ENCODE measurements at regions not wholly inside any gene's neighbourhood (a gene's known extent, or its start where the extent isn't known, plus 50 kb on each side); places are given as distances from the start of the nearest gene placed in this dataset.

GRCh38 chr7:25289518-25289917 is 61.2 kb upstream of the NPVF start:
- DNase-seq (no peak), ATAC-seq (no peak)
- Histone ChIP-seq H3K4me1 (ENCODE audit: insufficient read depth, low read length) (no peaks in the 10 kb centered on the region), H3F3A (ENCODE audit: low read length, unreplicated experiment) (no peaks in the 10 kb centered on the region), H3K27ac (ENCODE audit: low read length) (no peak overlapping the region), H3K9me3 (ENCODE audit: low read length) (no peaks in the 10 kb centered on the region), H4K20me1 (ENCODE audit: low read length) (no peaks in the 10 kb centered on the region), H3K36me3 (ENCODE audit: low read depth, low read length) (no peaks in the 10 kb centered on the region), H3K27me3 (ENCODE audit: low read length) (peaks cover 35% of the 10 kb centered on the region), H3K4me2 (ENCODE audit: low read length) (no peak overlapping the region), H3K79me2 (ENCODE audit: low read length) (no peaks in the 10 kb centered on the region), H3K9me2 (replicated peaks; ENCODE audit: low read length) (no peaks in the 10 kb centered on the region), H2AFZ (ENCODE audit: low read length) (no peak overlapping the region), H3K9ac (ENCODE audit: low read length) (no peak overlapping the region), H3K4me3 (ENCODE audit: low read length) (no peak overlapping the region)
- ChIA-PET POLR2A (ENCODE audit: unreplicated experiment) (no interaction called here), CTCF (no interaction called here)
- intact Hi-C loops (cut with micrococcal nuclease) = no loop called here
- BruUV-seq (replicated peaks) = no TSS peak
- TF ChIP-seq CTCF (conservative IDR thresholded peaks at IDR 0.05; ENCODE audit: low read depth, low read length) (no peak), EZH2phosphoT487 (IDR thresholded peaks at IDR 0.05; ENCODE audit: borderline replicate concordance, low read length) (no peak), EZH2 (IDR thresholded peaks at IDR 0.05; ENCODE audit: low read length, unreplicated experiment) (no peak)

GRCh38 chr7:25294624-25295023 is 66.3 kb upstream of the NPVF start:
- H3K27ac ChIP-seq (ENCODE audit: low read length) = no peak overlapping the region
- DNase-seq (no peak), ATAC-seq (no peak)
- no peak overlapping the region for H2AFZ ChIP-seq (ENCODE audit: low read length)
- H3K9ac ChIP-seq (ENCODE audit: low read length) = no peak overlapping the region
- peaks cover 64% of the 10 kb centered on the region for H3K27me3 ChIP-seq (ENCODE audit: low read length)
- no peaks in the 10 kb centered on the region for H3K4me1 ChIP-seq (ENCODE audit: insufficient read depth, low read length)
- TF ChIP-seq EZH2 (IDR thresholded peaks at IDR 0.05; ENCODE audit: low read length, unreplicated experiment) = no peak
- TF ChIP-seq EZH2phosphoT487 (IDR thresholded peaks at IDR 0.05; ENCODE audit: borderline replicate concordance, low read length) = no peak
- TF ChIP-seq CTCF (conservative IDR thresholded peaks at IDR 0.05; ENCODE audit: low read depth, low read length) = no peak
- BruUV-seq (replicated peaks) = no TSS peak
- H3K9me3 ChIP-seq (ENCODE audit: low read length) = no peaks in the 10 kb centered on the region
- CTCF ChIA-PET = no interaction called here
- H3F3A ChIP-seq (ENCODE audit: low read length, unreplicated experiment) = no peaks in the 10 kb centered on the region
- H3K4me2 ChIP-seq (ENCODE audit: low read length) = no peak overlapping the region
- H3K79me2 ChIP-seq (ENCODE audit: low read length) = no peaks in the 10 kb centered on the region
- H3K9me2 ChIP-seq (replicated peaks; ENCODE audit: low read length) = no peaks in the 10 kb centered on the region
- intact Hi-C loops (cut with micrococcal nuclease) = no loop called here
- H3K36me3 ChIP-seq (ENCODE audit: low read depth, low read length) = no peaks in the 10 kb centered on the region
- POLR2A ChIA-PET (ENCODE audit: unreplicated experiment) = no interaction called here
- no peaks in the 10 kb centered on the region for H4K20me1 ChIP-seq (ENCODE audit: low read length)
- H3K4me3 ChIP-seq (ENCODE audit: low read length) = no peak overlapping the region

GRCh38 chr7:25295387-25295786 is 67.1 kb upstream of the NPVF start:
- POLR2A ChIA-PET (ENCODE audit: unreplicated experiment) = no interaction called here
- Histone ChIP-seq H2AFZ (ENCODE audit: low read length) (no peak overlapping the region), H3K9me2 (replicated peaks; ENCODE audit: low read length) (no peaks in the 10 kb centered on the region), H3K4me2 (ENCODE audit: low read length) (no peak overlapping the region), H3K4me3 (ENCODE audit: low read length) (no peak overlapping the region), H4K20me1 (ENCODE audit: low read length) (no peaks in the 10 kb centered on the region), H3K36me3 (ENCODE audit: low read depth, low read length) (no peaks in the 10 kb centered on the region), H3K9me3 (ENCODE audit: low read length) (no peaks in the 10 kb centered on the region), H3K27ac (ENCODE audit: low read length) (no peak overlapping the region), H3K79me2 (ENCODE audit: low read length) (no peaks in the 10 kb centered on the region), H3K4me1 (ENCODE audit: insufficient read depth, low read length) (no peaks in the 10 kb centered on the region), H3K27me3 (ENCODE audit: low read length) (peaks cover 71% of the 10 kb centered on the region), H3K9ac (ENCODE audit: low read length) (no peak overlapping the region), H3F3A (ENCODE audit: low read length, unreplicated experiment) (no peaks in the 10 kb centered on the region)
- ATAC-seq (no peak), DNase-seq (no peak)
- TF ChIP-seq CTCF (conservative IDR thresholded peaks at IDR 0.05; ENCODE audit: low read depth, low read length) (no peak), EZH2 (IDR thresholded peaks at IDR 0.05; ENCODE audit: low read length, unreplicated experiment) (no peak), EZH2phosphoT487 (IDR thresholded peaks at IDR 0.05; ENCODE audit: borderline replicate concordance, low read length) (no peak)
- intact Hi-C loops (cut with micrococcal nuclease) = no loop called here
- CTCF ChIA-PET = no interaction called here
- no TSS peak for BruUV-seq (replicated peaks)

Measured in PC-3 (cell line).